DMS153 (cell line): ENCODE measurements at regions not wholly inside any gene's neighbourhood (a gene's known extent, or its start where the extent isn't known, plus 50 kb on each side); places are given as distances from the start of the nearest gene placed in this dataset.

Experiments
- DNase-seq: peaks from one replicate; lab custom pipeline; 2025; lab: John Stamatoyannopoulos, UW

DNA sequence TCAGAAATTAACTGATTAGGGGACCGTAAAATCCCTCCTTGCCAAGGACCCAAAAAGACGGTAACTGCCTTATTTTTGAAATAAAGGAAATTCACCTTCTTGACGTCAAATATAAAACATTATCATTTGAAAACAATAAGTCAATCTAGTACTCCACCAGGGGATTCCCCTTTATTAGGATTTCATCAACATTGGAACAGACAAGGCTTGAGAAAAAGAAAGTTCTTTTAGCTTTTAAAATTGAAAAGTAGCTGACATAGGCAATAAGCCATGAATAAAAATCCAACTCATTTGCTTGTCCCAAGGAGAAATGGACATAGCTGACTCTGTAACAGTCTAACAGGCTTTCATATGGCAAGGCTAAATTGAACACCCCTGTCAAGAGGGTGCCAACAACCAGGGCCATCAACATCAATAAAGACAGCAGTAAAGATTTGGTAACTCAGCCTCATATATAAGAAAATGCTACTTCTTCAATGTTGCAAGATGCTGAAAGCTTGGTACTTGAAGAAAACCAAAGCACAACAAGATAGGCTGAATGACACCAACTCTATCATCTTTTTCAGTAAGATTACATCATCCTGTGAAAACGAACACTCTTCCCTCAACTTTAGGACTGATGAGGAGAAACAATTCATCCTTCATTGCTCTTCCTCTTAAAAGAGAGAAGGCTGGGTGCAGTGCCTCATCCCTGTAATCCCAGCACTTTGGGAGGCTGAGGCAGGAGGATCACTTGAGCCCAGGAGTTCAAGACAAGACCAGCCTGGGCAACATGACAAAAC, 121.0 kb upstream of the PRDM1 start:
- no peak for DNase-seq

DNA sequence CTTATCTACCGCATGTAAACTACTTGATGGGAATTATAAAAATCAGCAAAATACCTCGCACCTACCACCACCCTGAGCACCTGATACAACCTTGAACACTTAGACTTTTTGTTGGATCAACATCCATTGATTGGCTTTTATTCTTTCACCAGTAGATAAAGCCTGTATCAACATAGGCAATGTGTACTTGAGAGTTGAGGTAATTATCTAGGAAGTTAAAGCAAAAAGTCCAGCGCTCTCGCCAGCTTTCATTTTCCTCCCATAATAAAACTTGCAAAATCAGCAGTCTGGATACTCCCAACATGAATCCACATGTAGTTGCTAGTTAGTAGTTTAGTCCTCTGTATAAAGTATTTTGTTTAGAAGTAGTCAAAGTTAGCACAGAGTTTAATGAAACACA, 132.0 kb upstream of the PRDM1 start:
- no peak for DNase-seq

- no peak for DNase-seq
These were observed 133.1 kb upstream of the PRDM1 start for GRCh38 chr6:105952772-105953690.

DNA sequence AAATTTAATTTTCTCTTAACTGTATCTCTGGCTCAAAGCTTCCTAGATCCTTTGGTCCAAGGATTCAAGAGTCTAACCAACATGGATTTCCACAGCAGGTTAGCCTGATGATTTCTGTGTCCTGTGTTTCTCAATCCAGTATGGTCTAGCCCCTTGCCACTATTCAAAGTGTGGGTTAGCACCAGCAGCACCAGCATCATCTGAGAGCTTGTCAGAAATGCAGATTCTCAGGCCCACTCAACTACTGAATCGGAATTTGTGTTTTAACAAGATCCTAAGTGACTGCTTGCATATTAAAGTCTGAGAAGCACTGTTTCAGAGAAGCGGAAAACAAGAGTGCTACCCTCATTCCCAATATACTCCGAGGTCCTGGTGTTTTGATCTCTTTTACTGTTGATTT, 133.8 kb upstream of the PRDM1 start:
- no peak for DNase-seq

DNA sequence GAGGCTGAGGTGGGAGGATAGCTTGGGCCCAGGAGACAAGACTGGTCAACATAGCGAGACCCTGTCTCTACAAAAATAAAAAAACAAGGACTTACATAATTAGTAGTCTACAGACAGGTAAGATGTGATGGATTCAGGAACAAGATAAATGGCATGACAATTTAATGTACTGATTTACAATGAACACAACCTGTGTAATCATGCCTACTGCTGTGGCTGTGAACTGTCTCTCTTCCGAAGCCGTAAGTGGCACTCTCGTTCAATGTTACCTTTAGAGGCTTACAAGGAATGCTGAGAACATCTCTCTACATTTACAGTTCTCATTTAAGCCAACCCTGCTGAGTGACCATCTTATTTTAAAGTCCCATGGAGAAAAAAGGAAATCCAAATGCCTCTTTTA, 134.8 kb upstream of the PRDM1 start:
- DNase-seq = no peak

- no peak for DNase-seq
These were observed 136.3 kb upstream of the PRDM1 start for GRCh38 chr6:105949869-105950268.

DNA sequence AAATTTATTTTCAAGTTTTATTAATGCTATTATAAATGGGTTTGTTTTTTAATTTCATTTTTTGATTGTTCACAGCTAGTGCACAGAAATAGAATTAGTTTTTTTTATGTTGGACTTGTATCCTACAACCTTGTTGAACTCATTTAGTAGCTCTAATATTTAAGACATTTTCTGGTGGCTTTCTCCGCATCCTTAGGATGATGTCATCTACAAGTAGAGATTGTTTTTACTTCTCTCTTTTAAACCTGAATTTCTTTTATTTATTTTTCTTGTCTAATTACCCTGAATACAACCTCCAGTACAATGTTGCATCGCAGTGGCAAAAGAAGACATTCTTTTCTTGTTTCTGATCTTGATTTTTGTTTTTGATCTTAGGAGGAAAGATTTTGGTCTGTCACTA, 142.6 kb upstream of the PRDM1 start:
- no peak for DNase-seq

DNA sequence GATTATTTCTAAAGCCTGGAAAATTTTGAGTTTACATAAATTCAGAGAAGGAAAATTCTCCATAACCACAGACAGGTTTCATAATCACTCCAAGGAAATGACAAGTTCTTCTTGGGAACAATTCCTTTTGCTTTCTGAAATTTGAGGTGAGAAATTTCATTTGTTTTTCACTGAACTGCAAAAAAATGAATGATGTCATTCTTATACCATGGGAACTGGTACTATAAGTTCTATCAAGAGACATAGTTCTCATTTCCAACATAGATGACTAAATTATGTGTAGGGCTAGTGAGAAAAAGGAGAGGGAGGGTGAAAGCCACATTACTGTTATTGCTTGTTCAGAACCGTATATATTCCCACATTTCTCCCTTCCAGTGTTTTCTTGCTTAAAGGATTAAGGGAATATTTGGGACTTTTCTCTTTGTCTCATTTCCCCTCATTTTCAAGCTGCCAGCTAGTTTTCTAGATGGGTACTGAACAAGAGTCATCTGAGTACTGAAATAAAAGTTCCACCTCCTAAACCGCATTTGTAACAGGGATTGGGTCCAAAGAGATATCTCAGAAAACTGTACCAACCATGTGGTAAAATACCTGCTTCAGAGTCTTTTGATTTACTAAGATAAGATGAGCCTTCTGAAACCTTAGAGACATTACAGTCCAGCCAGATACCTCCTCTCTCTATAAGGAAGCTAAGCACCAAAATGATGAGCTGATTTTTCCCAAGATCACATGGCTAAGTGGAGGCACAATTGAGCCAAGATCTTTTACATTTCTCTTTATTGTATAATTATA, 144.3 kb upstream of the PRDM1 start:
- no peak for DNase-seq

DNA sequence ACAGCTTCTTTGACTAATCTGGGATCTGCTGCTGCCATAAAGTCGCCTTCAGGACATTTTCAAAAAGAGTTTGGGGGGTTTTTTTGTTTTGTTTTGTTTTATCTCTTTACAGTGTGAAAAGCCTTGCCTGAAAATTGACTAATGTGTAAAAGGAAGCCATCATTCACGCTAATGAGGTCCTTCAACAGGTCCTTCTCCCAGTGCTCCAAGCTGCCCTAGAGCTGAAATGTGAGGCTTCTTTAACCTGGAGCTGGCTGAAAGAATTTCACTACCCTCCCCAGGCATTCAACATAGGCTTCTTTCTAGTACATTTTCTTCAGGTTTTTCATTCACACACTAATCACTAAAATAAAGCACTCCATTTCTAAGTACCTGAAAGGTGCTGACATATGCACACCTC, 145.1 kb upstream of the PRDM1 start:
- DNase-seq = no peak

DNA sequence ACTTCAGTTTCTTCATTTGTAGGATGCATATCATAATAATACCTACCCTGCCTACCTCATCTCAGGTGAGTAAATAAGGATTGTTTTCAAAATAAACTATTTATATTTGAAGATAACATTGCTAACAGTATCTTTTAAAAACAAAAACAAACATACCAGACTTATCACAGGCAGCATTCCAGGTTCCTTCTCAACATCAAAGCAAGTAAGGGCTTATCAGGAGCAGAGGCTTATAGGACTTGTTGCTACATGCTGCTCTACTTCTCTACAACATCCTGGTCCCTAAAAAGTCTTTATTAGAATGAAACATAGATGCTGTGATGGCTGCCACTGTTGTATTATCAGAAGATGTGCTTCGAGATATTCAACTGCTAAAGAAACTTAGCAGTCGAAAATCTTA, 149.2 kb upstream of the PRDM1 start:
- no peak for DNase-seq

DNA sequence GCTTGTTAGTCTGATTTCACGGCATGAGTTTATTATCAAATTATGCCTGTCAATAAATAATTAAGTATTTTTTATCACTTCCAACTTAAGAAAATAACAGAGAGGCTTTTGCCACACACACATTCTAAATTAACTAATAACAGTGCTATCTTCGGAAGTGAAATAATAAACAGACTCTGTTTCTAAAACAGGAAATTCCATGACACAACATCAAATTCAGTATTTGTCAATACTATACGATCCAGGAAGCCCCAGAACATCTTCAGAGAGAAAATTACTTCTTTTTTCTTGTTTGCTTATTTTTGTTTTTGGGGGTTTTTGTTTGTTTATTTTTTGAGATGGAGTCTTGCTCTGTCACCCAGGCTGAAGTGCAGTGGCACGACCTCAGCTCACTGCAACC, 150.7 kb upstream of the PRDM1 start:
- no peak for DNase-seq

GRCh38 chr6:105934708-105935107, 151.4 kb upstream of the PRDM1 start:
- no peak for DNase-seq

DNA sequence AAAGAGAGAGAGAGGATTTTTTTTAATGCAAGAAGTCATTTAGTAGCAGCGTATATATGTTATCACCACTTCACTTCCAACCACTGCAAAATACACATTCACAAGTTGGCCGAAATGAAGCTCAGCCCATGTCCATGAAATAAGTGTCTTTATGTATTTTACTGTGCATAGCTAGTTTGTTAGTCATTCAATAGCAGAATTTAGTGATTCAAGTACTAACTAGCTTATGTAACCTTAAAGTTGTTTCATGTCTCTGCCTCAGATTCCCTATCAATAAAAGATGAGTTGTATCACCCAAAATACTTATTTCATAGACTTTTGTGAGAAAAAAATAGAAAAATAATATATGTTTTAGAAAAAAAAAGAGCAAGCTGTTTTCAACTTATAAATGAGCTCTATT, 153.7 kb upstream of the PRDM1 start:
- no peak for DNase-seq

- DNase-seq = no peak
These were observed 156.5 kb upstream of the PRDM1 start for GRCh38 chr6:105929626-105930025.

- no peak for DNase-seq
These were observed 159.8 kb upstream of the PRDM1 start for GRCh38 chr6:105926318-105926717.

- DNase-seq = no peak
These were observed 160.4 kb upstream of the PRDM1 start for GRCh38 chr6:105925706-105926105.

DNA sequence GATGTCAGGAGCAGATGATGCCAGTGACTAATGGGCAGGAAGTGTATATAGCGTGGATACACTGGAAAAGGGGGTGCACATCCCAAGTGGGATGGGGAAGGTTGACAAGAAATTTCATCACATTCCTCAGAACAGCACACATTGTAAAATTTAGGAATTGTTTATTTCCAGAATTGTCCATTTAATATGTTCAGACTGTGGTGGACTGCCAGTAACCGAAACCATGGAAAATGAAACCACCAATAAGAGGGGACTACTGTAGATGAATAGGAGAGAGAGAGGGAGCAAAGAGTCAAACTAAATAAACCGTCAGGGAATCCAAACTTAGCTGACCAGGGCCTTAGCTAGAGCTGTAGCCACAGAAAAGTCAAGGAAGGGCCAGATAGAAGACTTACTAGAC, 164.4 kb upstream of the PRDM1 start:
- no peak for DNase-seq

DNA sequence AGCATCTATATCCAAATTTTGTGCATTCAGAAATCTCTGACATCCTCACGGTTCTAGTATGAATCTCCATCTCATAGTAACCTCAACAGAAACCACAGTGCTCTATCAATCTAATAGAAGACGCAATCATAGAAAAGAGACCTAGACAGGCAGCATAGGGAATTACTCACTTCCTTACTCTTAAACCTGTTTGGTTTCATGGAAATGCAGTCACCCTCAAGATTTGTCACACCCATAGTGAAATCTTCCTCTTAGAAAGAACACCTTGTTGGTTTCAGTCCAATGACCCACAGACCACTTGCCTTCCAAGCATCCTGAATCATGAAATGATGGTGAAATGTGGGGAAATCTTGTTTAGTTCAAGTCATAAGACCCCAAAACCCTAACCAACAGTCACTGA, 166.1 kb upstream of the PRDM1 start:
- DNase-seq = no peak

DNA sequence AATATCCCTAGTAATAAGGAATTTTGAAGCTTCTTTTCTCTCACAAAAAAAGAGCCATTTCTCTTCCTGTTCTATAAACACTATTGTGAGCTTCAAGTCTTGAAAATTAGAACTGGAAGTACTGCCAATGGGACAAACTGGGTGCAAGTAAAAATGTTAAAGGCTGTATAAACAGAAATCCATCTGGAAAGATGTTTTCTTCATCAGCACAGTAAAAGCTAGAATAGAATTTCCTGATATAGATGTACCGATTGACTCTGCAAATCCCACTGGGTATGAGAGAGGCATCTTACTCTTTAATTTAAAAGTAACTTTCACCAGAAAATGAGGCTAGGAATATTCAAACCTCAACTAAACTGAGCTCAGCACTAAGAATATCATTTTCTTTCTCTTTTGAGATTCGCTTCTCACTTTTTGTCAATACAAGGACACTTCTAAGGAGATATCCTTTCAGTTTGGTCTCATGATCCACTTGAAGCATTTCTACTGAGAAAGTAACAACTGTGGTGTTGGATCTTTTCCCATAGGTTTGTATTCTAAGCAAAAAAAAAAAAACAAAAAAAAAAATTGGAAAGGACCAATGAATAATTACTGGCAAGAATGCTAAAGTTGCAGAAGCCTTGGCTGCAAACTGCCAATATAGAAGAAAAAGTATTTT, 169.0 kb upstream of the PRDM1 start:
- DNase-seq = no peak

- no peak for DNase-seq
These were observed 175.0 kb upstream of the PRDM1 start for GRCh38 chr6:105911106-105911629.

DNA sequence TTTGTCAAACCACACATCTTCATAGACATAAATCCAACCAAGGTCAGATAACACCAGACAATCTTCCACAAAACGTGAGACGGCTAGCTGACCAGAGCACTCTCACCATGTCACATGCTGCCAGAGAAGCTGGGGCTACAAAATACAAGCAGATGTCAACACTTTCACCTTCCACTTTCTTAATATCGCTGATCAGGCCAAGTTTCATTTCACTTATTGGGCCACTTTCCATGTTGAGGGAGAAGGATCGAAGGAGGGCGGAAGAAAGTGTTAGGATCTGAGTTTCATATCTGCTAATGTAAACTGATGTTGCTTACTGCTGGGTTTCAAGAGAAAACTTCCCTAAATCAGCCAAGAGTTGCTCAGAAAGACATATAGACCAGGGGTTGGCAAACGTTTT, 177.0 kb upstream of the PRDM1 start:
- no peak for DNase-seq

DNA sequence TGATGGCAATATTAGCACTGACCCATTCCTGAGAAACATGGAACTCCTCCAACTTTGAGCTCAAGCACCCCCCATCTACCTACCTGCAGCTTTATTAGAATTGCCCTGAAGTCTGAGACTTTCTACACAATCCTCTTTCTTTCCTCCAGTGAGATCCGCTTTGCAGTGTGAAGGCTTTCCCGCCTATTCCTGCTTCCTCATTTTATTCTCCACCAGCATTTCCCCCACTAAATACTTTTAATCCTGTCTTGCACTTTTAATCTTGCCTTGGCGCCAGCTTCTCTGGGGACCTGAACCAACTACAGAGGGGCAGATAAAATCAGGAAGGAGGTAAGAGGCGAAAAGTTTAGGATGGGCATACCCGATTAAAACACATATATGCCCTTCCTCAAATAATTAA, 178.1 kb upstream of the PRDM1 start:
- DNase-seq = no peak
